OCI-LY1 (cell line): ENCODE measurements at regions not wholly inside any gene's neighbourhood (a gene's known extent, or its start where the extent isn't known, plus 50 kb on each side); places are given as distances from the start of the nearest gene placed in this dataset.

ENCODE experiments used
- CTCF ChIP-seq: fragments of 200-600 bp; sonication (generic), shearing (Covaris generic); IDR thresholded peaks from 2 replicates; pipeline ENCODE4 v1.5.1; 2017; ENCODE audit warnings: mild to moderate bottlenecking, antibody characterized with exemption, low read length, moderate library complexity, mixed read lengths
- EZH2 ChIP-seq: fragments of 200-600 bp; sonication (generic), shearing (Covaris generic); IDR thresholded peaks from 2 replicates; pipeline ENCODE4 v1.8.0; 2017; ENCODE audit warnings: borderline replicate concordance, mixed run types, mild to moderate bottlenecking, antibody characterized with exemption, low read length, moderate library complexity, mixed read lengths

DNA sequence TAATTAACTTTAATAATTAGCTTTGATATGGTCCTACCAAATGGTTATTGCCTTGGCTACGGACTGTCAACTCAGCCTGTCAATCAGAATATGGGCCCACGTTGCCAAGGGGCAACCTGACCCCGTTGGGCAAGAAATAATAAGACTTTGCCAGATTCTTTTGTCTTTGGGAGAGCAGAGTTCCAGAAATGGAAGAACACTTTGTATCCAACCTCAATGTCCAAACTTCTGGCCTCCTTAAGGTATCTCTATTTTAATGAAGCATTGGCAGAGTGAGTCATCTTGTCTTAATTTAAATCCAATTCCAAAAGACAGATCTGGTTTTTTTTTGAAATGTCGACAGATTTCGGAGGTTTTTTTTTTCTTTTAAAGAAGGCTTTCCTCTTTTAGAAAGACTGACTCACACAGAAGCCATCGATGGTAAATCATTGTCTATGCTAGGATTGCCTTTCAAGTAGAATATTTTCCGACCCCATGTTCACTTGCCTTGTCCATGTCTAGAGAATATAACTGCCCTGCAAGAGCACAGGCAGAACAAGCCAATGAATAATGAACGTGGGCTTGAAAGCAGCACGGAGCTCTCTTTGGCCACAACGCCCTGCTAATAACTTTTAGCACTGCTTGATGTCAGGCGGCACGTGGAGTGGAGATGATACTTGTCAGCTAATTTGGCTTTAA, 190.3 kb upstream of the GATB start:
- no peak for TF ChIP-seq CTCF
- TF ChIP-seq EZH2 = no peak
